ENCODE measurements at regions not wholly inside any gene's neighbourhood (a gene's known extent, or its start where the extent isn't known, plus 50 kb on each side); places are given as distances from the start of the nearest gene placed in this dataset.

DNA sequence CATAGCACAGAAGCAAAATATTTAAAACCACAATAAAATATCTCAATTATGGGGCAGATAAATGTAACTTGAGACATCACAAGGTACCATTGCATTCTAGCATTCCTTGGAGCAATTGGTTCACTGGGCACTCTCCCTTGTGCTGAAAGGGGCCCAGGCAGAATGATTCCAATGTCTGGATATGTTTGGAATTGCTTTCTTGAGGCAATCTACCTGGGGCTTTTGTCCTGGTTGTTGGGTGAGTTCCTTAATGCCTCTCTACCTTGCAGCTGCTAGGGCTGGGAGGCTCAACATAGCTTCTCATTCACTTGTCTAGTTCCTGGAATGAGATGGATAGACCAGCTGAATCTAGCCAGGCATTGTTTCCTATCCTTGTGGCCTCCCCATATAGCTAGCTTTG lies 539.6 kb upstream of the FSHR start:
- no peak for TF ChIP-seq TAF1 (IDR thresholded peaks at IDR 0.05; ENCODE audit: low read depth)
- TF ChIP-seq, protein P1, sequence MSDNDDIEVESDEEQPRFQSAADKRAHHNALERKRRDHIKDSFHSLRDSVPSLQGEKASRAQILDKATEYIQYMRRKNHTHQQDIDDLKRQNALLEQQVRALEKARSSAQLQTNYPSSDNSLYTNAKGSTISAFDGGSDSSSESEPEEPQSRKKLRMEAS (IDR thresholded peaks at IDR 0.05) = no peak
- TF ChIP-seq, protein P2, sequence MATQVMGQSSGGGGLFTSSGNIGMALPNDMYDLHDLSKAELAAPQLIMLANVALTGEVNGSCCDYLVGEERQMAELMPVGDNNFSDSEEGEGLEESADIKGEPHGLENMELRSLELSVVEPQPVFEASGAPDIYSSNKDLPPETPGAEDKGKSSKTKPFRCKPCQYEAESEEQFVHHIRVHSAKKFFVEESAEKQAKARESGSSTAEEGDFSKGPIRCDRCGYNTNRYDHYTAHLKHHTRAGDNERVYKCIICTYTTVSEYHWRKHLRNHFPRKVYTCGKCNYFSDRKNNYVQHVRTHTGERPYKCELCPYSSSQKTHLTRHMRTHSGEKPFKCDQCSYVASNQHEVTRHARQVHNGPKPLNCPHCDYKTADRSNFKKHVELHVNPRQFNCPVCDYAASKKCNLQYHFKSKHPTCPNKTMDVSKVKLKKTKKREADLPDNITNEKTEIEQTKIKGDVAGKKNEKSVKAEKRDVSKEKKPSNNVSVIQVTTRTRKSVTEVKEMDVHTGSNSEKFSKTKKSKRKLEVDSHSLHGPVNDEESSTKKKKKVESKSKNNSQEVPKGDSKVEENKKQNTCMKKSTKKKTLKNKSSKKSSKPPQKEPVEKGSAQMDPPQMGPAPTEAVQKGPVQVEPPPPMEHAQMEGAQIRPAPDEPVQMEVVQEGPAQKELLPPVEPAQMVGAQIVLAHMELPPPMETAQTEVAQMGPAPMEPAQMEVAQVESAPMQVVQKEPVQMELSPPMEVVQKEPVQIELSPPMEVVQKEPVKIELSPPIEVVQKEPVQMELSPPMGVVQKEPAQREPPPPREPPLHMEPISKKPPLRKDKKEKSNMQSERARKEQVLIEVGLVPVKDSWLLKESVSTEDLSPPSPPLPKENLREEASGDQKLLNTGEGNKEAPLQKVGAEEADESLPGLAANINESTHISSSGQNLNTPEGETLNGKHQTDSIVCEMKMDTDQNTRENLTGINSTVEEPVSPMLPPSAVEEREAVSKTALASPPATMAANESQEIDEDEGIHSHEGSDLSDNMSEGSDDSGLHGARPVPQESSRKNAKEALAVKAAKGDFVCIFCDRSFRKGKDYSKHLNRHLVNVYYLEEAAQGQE (IDR thresholded peaks at IDR 0.05; ENCODE audit: low read depth) = peak; percentile 34; the same call in 1 of the 2 replicates
- no peak for TF ChIP-seq RAD21 (IDR thresholded peaks at IDR 0.05; ENCODE audit: low read depth)
- no peak for TF ChIP-seq YY1 (IDR thresholded peaks at IDR 0.05; ENCODE audit: low read depth)
- no peak for TF ChIP-seq EP300 (IDR thresholded peaks at IDR 0.05; ENCODE audit: borderline replicate concordance)
- TF ChIP-seq TCF12 (IDR thresholded peaks at IDR 0.05; ENCODE audit: low read depth) = no peak
- no peak for TF ChIP-seq CEBPB (IDR thresholded peaks at IDR 0.05)
- no peak for TF ChIP-seq CREB1 (IDR thresholded peaks at IDR 0.05; ENCODE audit: low read depth)
